Epidermal melanocyte (primary cell): ENCODE measurements at regions not wholly inside any gene's neighbourhood (a gene's known extent, or its start where the extent isn't known, plus 50 kb on each side); places are given as distances from the start of the nearest gene placed in this dataset.

ENCODE experiments used
- DNase-seq: peaks from one replicate; pipeline ENCODE4 v3.0.0; 2011; ENCODE audit warnings: low spot score; ENCODE audit not compliant: insufficient read length

- no peak for DNase-seq
These were observed 85.6 kb downstream of the CD8B2 start for GRCh38 chr2:106572541-106573450.

GRCh38 chr2:106573773-106574172 is 86.6 kb downstream of the CD8B2 start:
- DNase-seq, result no peak

GRCh38 chr2:106575955-106576354 is 88.8 kb downstream of the CD8B2 start:
- no peak for DNase-seq

- DNase-seq, result no peak
These were observed 90.1 kb downstream of the CD8B2 start for GRCh38 chr2:106577255-106577651.

GRCh38 chr2:106579750-106580197 is 92.6 kb downstream of the CD8B2 start:
- no peak for DNase-seq

- no peak for DNase-seq
These were observed 93.1 kb downstream of the CD8B2 start for GRCh38 chr2:106580241-106580640.

GRCh38 chr2:106581328-106581727 is 94.2 kb downstream of the CD8B2 start:
- no peak for DNase-seq

GRCh38 chr2:106581755-106582147 is 94.6 kb downstream of the CD8B2 start:
- no peak for DNase-seq

- peak; percentile 96 for DNase-seq
These were observed 95.3 kb downstream of the CD8B2 start for GRCh38 chr2:106582148-106583143.

GRCh38 chr2:106584304-106584954 is 97.3 kb downstream of the CD8B2 start:
- no peak for DNase-seq

- DNase-seq, result no peak
These were observed 109.7 kb downstream of the CD8B2 start for GRCh38 chr2:106596844-106597243.

- DNase-seq, result no peak
These were observed 112.4 kb downstream of the CD8B2 start for GRCh38 chr2:106599540-106599939.

- no peak for DNase-seq
These were observed 114.9 kb downstream of the CD8B2 start for GRCh38 chr2:106602042-106602441.

GRCh38 chr2:106606652-106607051 is 119.5 kb downstream of the CD8B2 start:
- no peak for DNase-seq

GRCh38 chr2:106607371-106607770 is 120.2 kb downstream of the CD8B2 start:
- no peak for DNase-seq

- no peak for DNase-seq
These were observed 122.6 kb downstream of the CD8B2 start for GRCh38 chr2:106609780-106610179.

GRCh38 chr2:106614511-106615291 is 127.5 kb downstream of the CD8B2 start:
- no peak for DNase-seq

- no peak for DNase-seq
These were observed 131.4 kb downstream of the CD8B2 start for GRCh38 chr2:106618614-106619013.

GRCh38 chr2:106623456-106623855 is 136.3 kb downstream of the CD8B2 start:
- DNase-seq, result no peak

GRCh38 chr2:106624787-106625380 is 137.7 kb downstream of the CD8B2 start:
- no peak for DNase-seq
